PC-3 (cell line): ENCODE measurements at regions not wholly inside any gene's neighbourhood (a gene's known extent, or its start where the extent isn't known, plus 50 kb on each side); places are given as distances from the start of the nearest gene placed in this dataset.

ENCODE experiments used
- CTCF ChIP-seq: fragments of 300-600 bp; sonication (generic); conservative IDR thresholded peaks from 2 replicates; pipeline ENCODE4 v1.5.1; 2017; ENCODE audit warnings: antibody characterized with exemption, low read depth, mild to moderate bottlenecking, low read length
- EZH2 ChIP-seq: fragments of 300-600 bp; sonication (generic); IDR thresholded peaks from one replicate; pipeline ENCODE4 v1.6.1; 2017; ENCODE audit warnings: antibody characterized with exemption, mild to moderate bottlenecking, low read length; ENCODE audit not compliant: unreplicated experiment
- EZH2phosphoT487 ChIP-seq: fragments of 300-600 bp; sonication (generic); IDR thresholded peaks from 2 replicates; pipeline ENCODE4 v1.6.1; 2018; ENCODE audit warnings: mild to moderate bottlenecking, antibody characterized with exemption, low read length, borderline replicate concordance

GRCh38 chr10:64118736-64119135 is 597.5 kb downstream of the REEP3 start:
- TF ChIP-seq CTCF (no peak), EZH2 (no peak), EZH2phosphoT487 (no peak)
